Left colon (tissue), 2 donors: ENCODE measurements at regions not wholly inside any gene's neighbourhood (a gene's known extent, or its start where the extent isn't known, plus 50 kb on each side); places are given as distances from the start of the nearest gene placed in this dataset.

Experiments used
- ATAC-seq: fragments of 200-7000 bp; cut with Tn5 transposase; one replicate; pipeline ENCODE4 v1.9.1; 2020; ENCODE audit warnings: mild to moderate bottlenecking, moderate library complexity
- DNase-seq, 2 donors: peaks; one replicate each; pipeline ENCODE4 v3.0.0-alpha.2; 2020
- intact Hi-C, 2 donors: fragments of 100-400 bp; cut with DNase I in 1 of 2; cut with micrococcal nuclease in 1 of 2; formaldehyde crosslinking; loops; one replicate each; pipeline versions ENCODE4 v1.11.2 to v1.14.0; 2022; cut with DNase I, micrococcal nuclease
- donor health status: DM: no; HTN: no; CAD: no.
- donor health status: DM: yes; HTN: yes; CAD: no.

- DNase-seq, result no peak
- intact Hi-C loops, result no loop called here
- no peak for ATAC-seq
Observed at GRCh38 chr18:34448662-34449061, 223.9 kb upstream of the NOL4 start.

- DNase-seq (no peak), ATAC-seq (no peak)
- intact Hi-C loops, result no loop called here
Observed at GRCh38 chr18:34457761-34458160, 233.0 kb upstream of the NOL4 start.

- no peak for DNase-seq
- intact Hi-C loops, result no loop called here
Observed at GRCh38 chr18:34458410-34458977, 233.8 kb upstream of the NOL4 start.

GRCh38 chr18:34461266-34461665, 236.6 kb upstream of the NOL4 start:
- DNase-seq (no peak), ATAC-seq (no peak)
- intact Hi-C loops, result no loop called here

More at GRCh38 chr18:34458410-34458977, 233.8 kb upstream of the NOL4 start:
- ATAC-seq, result no peak

GRCh38 chr18:34467058-34467457, 242.3 kb upstream of the NOL4 start:
- ATAC-seq (no peak), DNase-seq (no peak)
- intact Hi-C loops, result no loop called here

- intact Hi-C loops, result no loop called here
- DNase-seq (no peak), ATAC-seq (no peak)
Observed at GRCh38 chr18:34480162-34480700, 229.9 kb upstream of the DTNA start.

- no peak for DNase-seq
- no peak for ATAC-seq
- intact Hi-C loops, result no loop called here
Observed at GRCh38 chr18:34482204-34482603, 227.9 kb upstream of the DTNA start.

GRCh38 chr18:34483198-34483597, 226.9 kb upstream of the DTNA start:
- DNase-seq (no peak), ATAC-seq (no peak)
- intact Hi-C loops, result no loop called here

GRCh38 chr18:34491719-34492118, 218.4 kb upstream of the DTNA start:
- intact Hi-C loops, result no loop called here
- ATAC-seq (no peak), DNase-seq (no peak)

- ATAC-seq (no peak), DNase-seq (no peak)
- intact Hi-C loops, result no loop called here
Observed at GRCh38 chr18:34492652-34493051, 217.4 kb upstream of the DTNA start.

GRCh38 chr18:34493099-34493544, 217.0 kb upstream of the DTNA start:
- intact Hi-C loops, result no loop called here
- ATAC-seq (peak; percentile 75), DNase-seq (peak; percentile 51 to 68)

GRCh38 chr18:34493566-34494358, 216.3 kb upstream of the DTNA start:
- intact Hi-C loops, result no loop called here
- ATAC-seq, result peak; percentile 53
- peak in 1 of 2 donors; percentile 13 for DNase-seq

GRCh38 chr18:34494359-34494696, 215.8 kb upstream of the DTNA start:
- intact Hi-C loops, result no loop called here
- no peak for DNase-seq
- no peak for ATAC-seq

GRCh38 chr18:34495506-34495905, 214.6 kb upstream of the DTNA start:
- ATAC-seq (no peak), DNase-seq (no peak)
- intact Hi-C loops, result no loop called here

- ATAC-seq, result no peak
- intact Hi-C loops, result no loop called here
Observed at GRCh38 chr18:34501553-34501952, 208.5 kb upstream of the DTNA start.

GRCh38 chr18:34506198-34506597, 203.9 kb upstream of the DTNA start:
- ATAC-seq, result no peak
- no peak for DNase-seq
- intact Hi-C loops, result no loop called here

More at GRCh38 chr18:34501553-34501952, 208.5 kb upstream of the DTNA start:
- no peak for DNase-seq

- intact Hi-C loops, result no loop called here
- no peak for DNase-seq
- ATAC-seq, result no peak
Observed at GRCh38 chr18:34509163-34509562, 200.9 kb upstream of the DTNA start.

GRCh38 chr18:34509879-34510586, 200.1 kb upstream of the DTNA start:
- DNase-seq (no peak), ATAC-seq (no peak)
- intact Hi-C loops, result no loop called here

- ATAC-seq, result no peak
- intact Hi-C loops, result no loop called here
- DNase-seq, result no peak
Observed at GRCh38 chr18:34510926-34511325, 199.2 kb upstream of the DTNA start.

- intact Hi-C loops, result no loop called here
- DNase-seq (no peak), ATAC-seq (no peak)
Observed at GRCh38 chr18:34511435-34511834, 198.7 kb upstream of the DTNA start.
